ENCODE measurements at regions not wholly inside any gene's neighbourhood (a gene's known extent, or its start where the extent isn't known, plus 50 kb on each side); places are given as distances from the start of the nearest gene placed in this dataset.
A peak's percentile ranks its signal among the peaks of the same experiment; 100 is the strongest.

- DNase-seq (ENCODE audit: low read depth) = no peak
Observed at GRCh38 chr18:47331026-47331425, 79.6 kb upstream of the SKOR2 start.

GRCh38 chr18:47323158-47323557, 71.7 kb upstream of the SKOR2 start:
- peak; percentile 7 for DNase-seq (ENCODE audit: low read depth)

- no peak for DNase-seq (ENCODE audit: low read depth)
Observed at GRCh38 chr18:47321815-47322214, 70.4 kb upstream of the SKOR2 start.

- DNase-seq (ENCODE audit: low read depth) = no peak
Observed at GRCh38 chr18:47317824-47318508, 66.5 kb upstream of the SKOR2 start.

- DNase-seq (ENCODE audit: low read depth) = no peak
Observed at GRCh38 chr18:47316924-47317323, 65.5 kb upstream of the SKOR2 start.

GRCh38 chr18:47313901-47314300, 62.4 kb upstream of the SKOR2 start:
- DNase-seq (ENCODE audit: low read depth) = no peak

- DNase-seq (ENCODE audit: low read depth) = no peak
Observed at GRCh38 chr18:47311585-47311984, 60.1 kb upstream of the SKOR2 start.
